ENCODE measurements at regions not wholly inside any gene's neighbourhood (a gene's known extent, or its start where the extent isn't known, plus 50 kb on each side); places are given as distances from the start of the nearest gene placed in this dataset.
"Not testable (repeated sequence)": the region's sequence is repeated elsewhere in the genome, so short reads cannot be mapped to it uniquely, and the experiment has no call there.

DNA sequence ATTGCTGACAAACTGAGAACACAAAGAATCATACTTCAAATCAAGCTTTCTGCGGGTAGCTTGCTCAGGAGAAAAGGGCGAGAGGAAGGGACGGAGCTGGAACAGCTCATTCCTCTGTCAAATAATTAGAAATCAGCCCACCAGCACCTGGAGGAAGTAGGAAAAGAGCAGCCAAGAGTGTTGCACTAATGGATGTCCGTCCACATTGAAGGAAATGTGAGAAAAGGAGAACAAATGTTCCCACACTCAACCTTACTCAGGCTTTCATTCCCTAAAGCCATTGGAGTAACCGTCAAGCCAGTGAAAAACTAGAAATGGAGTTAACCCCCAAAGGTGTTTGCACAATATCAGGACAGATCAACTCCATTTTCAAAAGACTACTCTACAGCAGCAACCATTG lies 233.0 kb upstream of the PRKD1 start:
- DNase-seq (ENCODE audit: low read depth) = no peak

- no peak for DNase-seq (ENCODE audit: low read depth)
Observed at GRCh38 chr14:30162066-30162465, 234.4 kb upstream of the PRKD1 start.

- DNase-seq (ENCODE audit: low read depth) = no peak
Observed at GRCh38 chr14:30165255-30165654, 237.6 kb upstream of the PRKD1 start.

DNA sequence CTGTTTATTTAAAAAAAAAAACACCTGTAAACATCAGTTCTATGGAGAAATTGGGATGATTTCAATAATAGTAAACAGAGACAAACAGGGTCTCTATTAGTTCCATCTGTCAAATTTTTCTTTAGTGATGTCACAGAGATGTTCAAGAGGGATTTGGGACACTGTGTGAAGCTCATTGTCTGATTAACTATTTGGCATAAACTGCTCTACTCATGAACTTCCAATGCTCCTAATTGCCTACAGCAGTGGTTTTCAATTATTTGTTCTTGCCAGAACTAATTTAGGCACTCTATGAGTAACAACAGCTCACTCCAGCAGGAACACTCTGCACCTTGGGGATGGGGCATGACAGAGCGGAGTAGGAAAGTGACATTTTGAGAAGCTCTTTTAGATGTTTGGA lies 250.1 kb upstream of the PRKD1 start:
- no peak for DNase-seq (ENCODE audit: low read depth)

- no peak for DNase-seq (ENCODE audit: low read depth)
Observed at GRCh38 chr14:30179381-30180130, 251.9 kb upstream of the PRKD1 start.

DNA sequence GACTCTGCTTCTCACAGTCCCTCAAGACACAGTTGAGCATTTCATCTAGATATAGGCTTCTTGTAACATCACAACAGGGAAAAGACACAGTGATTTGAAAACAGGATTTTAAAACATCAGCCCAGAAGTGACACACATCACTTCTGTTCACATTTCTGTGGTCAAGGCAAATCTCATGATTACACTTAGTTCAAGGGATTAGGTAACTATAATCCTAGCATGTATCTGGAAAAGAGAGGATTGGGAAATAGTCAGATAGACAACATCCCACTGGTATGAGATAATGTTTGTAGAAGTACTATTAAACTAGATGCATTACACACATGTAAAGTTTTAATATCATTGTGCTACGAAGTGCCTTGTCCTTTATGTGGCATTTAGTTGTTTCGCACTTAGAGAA lies 252.6 kb upstream of the PRKD1 start:
- DNase-seq (ENCODE audit: low read depth) = no peak

GRCh38 chr14:30185832-30186231 lies 258.2 kb upstream of the PRKD1 start:
- DNase-seq (ENCODE audit: low read depth) = no peak

- no peak for DNase-seq (ENCODE audit: low read depth)
Observed at GRCh38 chr14:30191639-30192279, 264.1 kb upstream of the PRKD1 start.

DNA sequence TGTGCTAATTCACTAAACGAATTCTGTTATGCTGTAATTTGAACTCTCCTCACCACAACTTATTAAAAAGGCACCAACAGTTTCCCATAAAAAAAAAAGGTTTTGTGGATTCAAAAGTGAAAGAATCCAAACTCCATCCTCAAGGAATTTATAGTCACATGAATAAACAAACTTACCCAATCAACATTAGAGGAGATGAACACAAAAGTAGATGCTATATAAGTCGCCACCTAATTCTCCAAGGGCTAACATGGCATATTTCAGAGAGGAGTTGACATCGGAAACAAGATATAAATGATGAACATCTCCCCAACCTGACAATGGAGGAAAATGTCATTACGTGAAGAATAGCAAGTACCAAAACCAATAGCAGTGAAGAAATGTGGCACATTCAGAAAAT lies 265.5 kb upstream of the PRKD1 start:
- DNase-seq (ENCODE audit: low read depth) = no peak

GRCh38 chr14:30193845-30194501 lies 266.3 kb upstream of the PRKD1 start:
- DNase-seq (ENCODE audit: low read depth) = no peak

DNA sequence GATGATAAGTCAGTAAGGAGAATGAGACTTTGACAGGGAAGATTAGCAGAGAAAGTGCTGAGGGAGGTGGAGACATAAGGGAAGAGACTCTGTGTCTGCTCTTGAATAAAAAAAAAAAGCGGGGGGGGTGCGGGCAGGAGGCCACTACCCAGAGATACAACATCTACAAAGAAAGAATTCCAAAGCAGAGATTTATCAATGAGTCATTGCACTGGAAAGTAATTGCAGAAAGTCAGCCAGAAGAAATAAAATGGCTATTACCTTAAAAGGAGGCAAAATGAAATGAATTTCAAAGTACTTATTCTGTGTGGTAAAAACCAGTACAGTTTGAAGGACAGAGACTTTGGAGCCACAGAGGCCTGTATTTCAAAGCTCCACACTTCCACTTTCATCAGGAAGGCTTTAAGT lies 267.1 kb upstream of the PRKD1 start:
- DNase-seq (ENCODE audit: low read depth) = no peak

GRCh38 chr14:30195941-30196340 lies 268.3 kb upstream of the PRKD1 start:
- no peak for DNase-seq (ENCODE audit: low read depth)

DNA sequence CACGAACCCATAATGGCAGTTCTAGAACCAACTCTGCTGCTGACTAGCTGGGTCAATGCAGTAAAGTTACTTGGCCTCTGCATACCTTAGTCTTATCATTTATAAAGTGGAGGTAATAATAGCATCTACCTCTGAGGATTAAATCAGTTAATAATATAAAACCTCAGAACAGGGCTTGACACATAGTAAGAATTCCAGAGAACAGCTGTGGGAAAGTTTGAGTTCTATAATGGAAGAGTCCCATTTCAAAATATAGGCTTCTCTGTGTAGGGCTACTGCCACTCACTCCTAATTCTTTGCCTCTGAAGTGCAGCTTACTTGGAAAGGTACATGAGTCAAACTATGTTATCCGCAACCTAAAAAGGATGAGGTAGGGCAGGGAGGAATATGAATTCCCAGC lies 269.2 kb upstream of the PRKD1 start:
- DNase-seq (ENCODE audit: low read depth) = no peak

DNA sequence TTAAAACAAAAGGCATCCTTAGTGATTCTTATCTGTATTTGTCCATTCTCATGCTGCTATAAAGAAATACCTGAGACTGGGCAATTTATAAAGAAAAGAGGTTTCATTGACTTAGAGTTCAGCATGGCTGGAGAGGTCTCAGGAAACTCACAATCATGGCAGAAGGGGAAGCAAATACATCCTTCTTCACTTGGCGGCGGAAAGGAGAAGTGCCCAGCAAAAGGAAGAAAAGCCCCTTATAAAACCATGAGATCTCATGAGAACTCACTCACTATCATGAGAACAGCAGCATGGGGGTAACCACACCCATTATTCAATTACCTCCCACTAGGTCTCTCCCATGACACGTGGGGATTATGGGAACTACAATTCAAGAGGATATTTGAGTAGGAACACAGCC lies 271.1 kb upstream of the PRKD1 start:
- DNase-seq (ENCODE audit: low read depth) = not testable (repeated sequence)

DNA sequence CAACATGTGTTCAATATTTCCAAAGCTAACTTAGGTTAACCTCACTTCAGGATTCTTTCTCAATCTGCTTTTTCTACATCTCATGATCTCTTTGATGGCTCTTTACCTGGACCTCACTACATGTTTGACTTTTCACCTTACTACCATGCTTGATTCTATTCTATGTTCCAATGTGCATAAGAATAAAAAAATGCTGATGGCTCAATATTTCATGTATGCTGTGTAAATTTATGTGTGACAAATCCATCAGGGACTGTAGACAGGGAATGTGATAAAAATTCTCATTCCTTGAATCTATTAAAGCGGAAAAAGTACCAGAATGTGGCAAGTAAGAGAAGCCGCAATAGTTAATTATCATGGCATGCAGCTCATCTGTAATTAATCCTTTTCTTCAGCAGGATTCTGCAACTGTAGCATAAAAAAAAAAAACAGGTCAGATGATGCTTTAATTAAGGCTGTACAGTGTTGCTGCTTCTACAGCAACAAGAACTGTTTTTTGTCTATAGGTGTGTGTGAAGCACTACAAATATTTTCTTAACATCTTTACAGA lies 276.9 kb upstream of the PRKD1 start:
- no peak for DNase-seq (ENCODE audit: low read depth)

- DNase-seq (ENCODE audit: low read depth) = no peak
Observed at GRCh38 chr14:30209136-30209535, 281.5 kb upstream of the PRKD1 start.

- DNase-seq (ENCODE audit: low read depth) = no peak
Observed at GRCh38 chr14:30210630-30211029, 283.0 kb upstream of the PRKD1 start.

DNA sequence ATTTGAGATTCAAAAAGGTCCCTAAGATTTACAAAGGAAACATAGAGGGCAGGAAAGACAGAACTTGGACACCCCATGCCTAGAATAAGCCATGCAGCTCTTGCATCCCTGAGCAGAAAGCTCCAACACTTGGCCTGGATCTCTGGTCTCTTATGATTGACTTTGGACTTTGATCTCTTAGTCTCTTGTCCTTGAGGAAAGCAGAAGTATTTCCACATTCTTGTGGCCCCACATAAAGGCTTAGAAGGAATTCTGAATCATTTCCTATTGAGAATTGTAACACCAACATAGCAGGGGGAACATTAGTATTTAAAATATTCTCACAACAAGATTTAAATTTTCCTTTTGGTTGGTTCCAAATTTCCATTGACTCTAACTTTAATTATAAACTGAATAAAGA lies 283.7 kb upstream of the PRKD1 start:
- DNase-seq (ENCODE audit: low read depth) = no peak

DNA sequence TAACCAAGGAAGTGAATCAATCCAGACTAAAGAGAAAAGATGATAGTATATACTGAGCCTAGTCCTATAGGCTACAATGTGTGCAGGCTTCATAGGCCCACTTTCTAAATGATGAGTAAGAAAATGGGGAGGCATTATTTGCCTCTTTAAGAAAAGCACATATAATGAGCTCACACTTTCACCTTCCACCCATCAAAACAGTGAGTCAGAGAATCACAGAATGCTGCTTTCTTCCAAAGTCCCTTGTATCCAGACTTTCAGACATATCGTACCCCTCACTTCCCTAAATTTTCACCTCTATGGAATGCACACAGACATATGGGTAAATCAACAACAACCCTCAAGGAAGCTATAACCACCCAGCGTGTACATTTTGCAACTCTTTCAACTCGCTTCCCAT lies 286.4 kb upstream of the PRKD1 start:
- no peak for DNase-seq (ENCODE audit: low read depth)

- no peak for DNase-seq (ENCODE audit: low read depth)
Observed at GRCh38 chr14:30214461-30215090, 286.9 kb upstream of the PRKD1 start.

DNA sequence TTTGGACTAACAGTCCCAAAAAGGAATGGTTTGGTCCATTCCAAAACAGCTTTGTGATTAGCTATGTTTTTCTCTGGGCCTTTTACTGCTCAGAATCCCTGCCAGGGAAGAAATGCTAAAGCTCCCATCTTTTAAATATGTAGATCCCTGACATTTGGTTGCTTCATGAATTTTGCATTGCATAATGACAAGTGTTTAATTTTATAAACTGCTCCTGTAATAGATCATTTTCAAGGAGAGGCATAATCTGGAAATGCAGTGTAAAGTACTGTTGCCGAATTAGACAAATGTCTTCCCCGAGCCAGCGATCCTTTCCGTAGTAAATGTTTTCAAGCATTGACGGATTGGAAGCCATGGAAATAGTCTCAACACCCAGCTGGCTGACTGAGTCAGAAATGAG lies 291.3 kb upstream of the PRKD1 start:
- no peak for DNase-seq (ENCODE audit: low read depth)

DNA sequence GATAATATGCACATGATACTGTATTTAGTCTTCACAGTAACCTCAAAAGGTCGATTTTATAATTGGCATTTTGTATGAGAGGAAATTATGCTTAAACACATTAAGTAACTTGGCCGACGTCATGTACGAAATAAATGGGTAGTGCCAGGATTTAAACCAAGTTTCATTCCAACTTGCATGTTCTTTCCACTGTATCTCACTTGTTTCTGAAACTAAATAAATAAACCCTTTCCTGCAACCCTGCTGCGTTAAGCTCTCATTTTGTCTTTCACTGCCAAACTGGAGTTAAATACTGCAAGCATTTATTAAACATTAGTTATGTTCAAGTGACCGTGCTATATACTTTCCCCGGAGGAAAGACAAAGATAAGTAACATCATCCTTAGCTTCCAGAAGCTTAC lies 293.9 kb upstream of the PRKD1 start:
- DNase-seq (ENCODE audit: low read depth) = no peak

DNA sequence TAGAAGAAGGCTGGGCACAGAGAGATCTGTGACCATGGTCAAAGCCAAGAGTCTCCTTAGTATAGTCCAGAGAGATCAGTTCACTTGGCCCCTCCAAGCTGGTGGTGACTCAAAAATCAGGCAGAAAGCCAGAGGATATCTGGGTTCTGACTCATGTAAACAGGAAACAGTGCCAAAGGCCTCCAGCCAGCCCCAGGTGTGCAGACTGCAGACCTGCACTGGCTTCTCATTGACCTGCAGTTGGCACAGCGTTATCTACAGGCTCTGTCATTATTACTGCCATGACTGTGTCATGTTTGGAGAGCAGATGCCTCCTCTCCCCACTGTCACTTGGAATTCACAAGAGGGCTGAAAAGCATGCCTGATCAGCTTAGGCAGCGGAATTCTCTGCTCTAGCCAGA lies 295.7 kb upstream of the PRKD1 start:
- no peak for DNase-seq (ENCODE audit: low read depth)
